ENCODE measurements at regions not wholly inside any gene's neighbourhood (a gene's known extent, or its start where the extent isn't known, plus 50 kb on each side); places are given as distances from the start of the nearest gene placed in this dataset.

- Histone ChIP-seq H3K9me3 (ENCODE audit: control insufficient read depth, insufficient read depth, low read depth, low read length) (no peaks in the 10 kb centered on the region), H3K27ac (ENCODE audit: extremely low read depth, low read depth, low read length) (no peak overlapping the region), H3K4me3 (ENCODE audit: low read depth, low read length) (no peak overlapping the region), H3K36me3 (ENCODE audit: control insufficient read depth in 2 of 2, insufficient read depth in 1 of 2, low read length in 2 of 2) (no peaks in the 10 kb centered on the region), H3K4me1 (ENCODE audit: control insufficient read depth, insufficient read depth, low read length) (no peaks in the 10 kb centered on the region)
- no peak for TF ChIP-seq TRIM28 (IDR thresholded peaks at IDR 0.05; ENCODE audit: borderline replicate concordance, low read length)
- no peak for TF ChIP-seq GLI2 (tag by site-specific recombination; IDR thresholded peaks at IDR 0.05; ENCODE audit: borderline replicate concordance, low read depth)
- TF ChIP-seq ZFP41 (tag by site-specific recombination; IDR thresholded peaks at IDR 0.05; ENCODE audit: borderline replicate concordance): no peak
- TF ChIP-seq ZNF623 (tag by site-specific recombination; IDR thresholded peaks at IDR 0.05): no peak
- TF ChIP-seq ZNF354C (tag by site-specific recombination; IDR thresholded peaks at IDR 0.05; ENCODE audit: borderline replicate concordance, low read depth): no peak
- TF ChIP-seq ZNF621 (tag by site-specific recombination; IDR thresholded peaks at IDR 0.05): no peak
- no peak for TF ChIP-seq ZNF223 (tag by site-specific recombination; IDR thresholded peaks at IDR 0.05)
- TF ChIP-seq PRDM10 (tag by site-specific recombination; IDR thresholded peaks at IDR 0.05): no peak
- no peak for TF ChIP-seq ZNF169 (tag by site-specific recombination; IDR thresholded peaks at IDR 0.05)
- no peak for TF ChIP-seq ZNF791 (tag by site-specific recombination; IDR thresholded peaks at IDR 0.05)
- POLR2A ChIA-PET: no interaction called here
- CTCF ChIA-PET: no interaction called here
These were observed 500.0 kb upstream of the KLF4 start for GRCh38 chr9:107989544-107989943.

GRCh38 chr9:107989099-107989498 is 499.5 kb upstream of the KLF4 start:
- no peak overlapping the region for H3K4me3 ChIP-seq (ENCODE audit: low read depth, low read length)
- no peak overlapping the region for H3K27ac ChIP-seq (ENCODE audit: extremely low read depth, low read depth, low read length)
- no peaks in the 10 kb centered on the region for H3K36me3 ChIP-seq (ENCODE audit: control insufficient read depth in 2 of 2, insufficient read depth in 1 of 2, low read length in 2 of 2)
- TF ChIP-seq ZNF792 (tag by site-specific recombination; IDR thresholded peaks at IDR 0.05): no peak
- H3K4me1 ChIP-seq (ENCODE audit: control insufficient read depth, insufficient read depth, low read length): no peaks in the 10 kb centered on the region
- no peaks in the 10 kb centered on the region for H3K9me3 ChIP-seq (ENCODE audit: control insufficient read depth, insufficient read depth, low read depth, low read length)
- POLR2A ChIA-PET: no interaction called here
- CTCF ChIA-PET: no interaction called here

GRCh38 chr9:107984956-107985355 is 495.4 kb upstream of the KLF4 start:
- Histone ChIP-seq H3K4me3 (ENCODE audit: low read depth, low read length) (no peak overlapping the region), H3K9me3 (ENCODE audit: control insufficient read depth, insufficient read depth, low read depth, low read length) (no peaks in the 10 kb centered on the region), H3K27ac (ENCODE audit: extremely low read depth, low read depth, low read length) (no peak overlapping the region), H3K4me1 (ENCODE audit: control insufficient read depth, insufficient read depth, low read length) (no peaks in the 10 kb centered on the region), H3K36me3 (ENCODE audit: control insufficient read depth in 2 of 2, insufficient read depth in 1 of 2, low read length in 2 of 2) (no peaks in the 10 kb centered on the region)
- ChIA-PET POLR2A (no interaction called here), CTCF (no interaction called here)
- TF ChIP-seq ZNF311 (tag by site-specific recombination; IDR thresholded peaks at IDR 0.05; ENCODE audit: borderline replicate concordance) (no peak), ZNF184 (tag by site-specific recombination; IDR thresholded peaks at IDR 0.05) (no peak), TSHZ1 (tag by site-specific recombination; IDR thresholded peaks at IDR 0.05; ENCODE audit: borderline replicate concordance) (no peak), MEIS1 (CRISPR knock-in tag; IDR thresholded peaks at IDR 0.05; ENCODE audit: borderline replicate concordance) (no peak), ZNF658 (tag by site-specific recombination; IDR thresholded peaks at IDR 0.05) (no peak)
